ENCODE measurements at regions not wholly inside any gene's neighbourhood (a gene's known extent, or its start where the extent isn't known, plus 50 kb on each side); places are given as distances from the start of the nearest gene placed in this dataset.

DNA sequence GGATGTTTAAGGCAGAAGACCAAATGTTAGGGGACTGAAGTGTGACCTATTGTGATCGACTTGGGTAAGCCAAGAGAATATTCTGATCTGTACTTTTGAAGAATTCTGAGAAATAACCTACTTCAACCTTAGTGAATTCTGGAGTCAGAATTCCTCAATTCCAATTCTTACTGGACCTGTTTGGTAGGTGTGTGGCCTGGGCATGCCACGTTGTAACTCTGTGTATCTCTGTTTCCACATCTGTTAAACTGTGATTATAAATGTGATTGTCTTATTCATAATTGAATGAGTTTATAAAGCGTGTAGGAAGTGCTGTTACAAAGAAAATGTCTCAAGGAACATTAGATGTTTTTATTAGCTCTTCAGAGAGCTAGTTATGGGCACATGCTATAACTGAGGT is 64.5 kb downstream of the TUSC1 start:
- DNase-seq = no peak

DNA sequence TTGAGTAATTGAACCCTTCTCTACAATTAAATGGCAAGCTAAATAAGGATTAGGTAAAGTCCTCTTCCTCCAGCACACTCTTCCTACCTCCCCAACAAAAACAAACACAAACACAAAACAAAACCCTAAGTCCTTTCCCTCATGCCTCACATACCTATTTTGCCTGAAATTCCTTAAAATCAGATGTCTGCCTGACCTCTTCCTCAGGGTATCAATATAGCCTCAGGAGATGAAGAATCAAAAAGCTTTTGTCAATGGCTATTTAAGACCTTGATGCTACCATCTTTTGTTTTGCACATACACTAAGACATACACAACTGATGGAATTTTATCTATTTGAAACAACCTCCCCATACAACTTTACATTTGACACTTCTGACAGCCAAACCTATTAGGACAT is 75.1 kb downstream of the TUSC1 start:
- DNase-seq = no peak

GRCh38 chr9:25602400-25603044 is 75.7 kb downstream of the TUSC1 start:
- DNase-seq = no peak

DNA sequence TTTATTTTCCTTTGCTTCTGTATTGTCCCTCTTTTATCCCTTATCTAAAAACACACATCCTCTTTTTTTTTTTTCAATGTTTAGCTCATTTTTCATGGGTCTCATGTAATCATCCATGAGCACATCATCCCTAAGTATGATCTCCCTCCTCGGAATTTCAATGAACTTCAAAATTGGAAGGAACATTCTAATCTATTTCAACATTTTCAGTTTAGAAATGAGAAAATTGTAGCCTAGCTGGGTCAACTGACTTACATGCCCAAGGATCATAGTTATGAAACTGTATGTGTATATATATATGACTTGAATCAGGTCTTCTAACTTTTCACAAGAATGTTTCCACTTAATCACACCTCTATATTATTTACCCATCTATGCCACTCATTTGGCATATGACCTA is 77.7 kb downstream of the TUSC1 start:
- DNase-seq = no peak

GRCh38 chr9:25584611-25585010 is 93.6 kb downstream of the TUSC1 start:
- no peak for DNase-seq

GRCh38 chr9:25573281-25573680 is 105.0 kb downstream of the TUSC1 start:
- no peak for DNase-seq

- no peak for DNase-seq
These were observed 106.8 kb downstream of the TUSC1 start for GRCh38 chr9:25571491-25571890.

- no peak for DNase-seq
These were observed 107.4 kb downstream of the TUSC1 start for GRCh38 chr9:25570802-25571201.

DNA sequence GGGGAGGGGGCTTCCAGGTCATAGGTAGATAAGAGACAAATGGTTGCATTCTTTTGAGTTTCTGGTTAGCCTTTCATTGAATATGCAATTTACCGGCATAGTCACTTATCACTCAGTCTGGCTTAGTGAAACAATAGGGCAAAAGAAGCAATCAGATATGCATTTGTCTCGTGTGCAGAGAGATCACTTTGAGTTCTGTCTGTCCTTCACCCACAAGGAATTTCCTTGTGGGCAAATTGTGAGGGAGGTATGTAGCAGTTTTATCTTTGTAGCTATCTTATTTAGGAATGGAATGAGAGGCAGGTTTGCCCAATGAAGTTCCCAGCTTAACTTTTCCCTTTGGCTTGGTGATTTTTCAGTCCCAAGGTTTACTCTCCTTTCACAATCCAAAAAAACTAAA is 116.1 kb downstream of the TUSC1 start:
- no peak for DNase-seq

GRCh38 chr9:25557645-25558300 is 120.5 kb downstream of the TUSC1 start:
- DNase-seq = no peak

DNA sequence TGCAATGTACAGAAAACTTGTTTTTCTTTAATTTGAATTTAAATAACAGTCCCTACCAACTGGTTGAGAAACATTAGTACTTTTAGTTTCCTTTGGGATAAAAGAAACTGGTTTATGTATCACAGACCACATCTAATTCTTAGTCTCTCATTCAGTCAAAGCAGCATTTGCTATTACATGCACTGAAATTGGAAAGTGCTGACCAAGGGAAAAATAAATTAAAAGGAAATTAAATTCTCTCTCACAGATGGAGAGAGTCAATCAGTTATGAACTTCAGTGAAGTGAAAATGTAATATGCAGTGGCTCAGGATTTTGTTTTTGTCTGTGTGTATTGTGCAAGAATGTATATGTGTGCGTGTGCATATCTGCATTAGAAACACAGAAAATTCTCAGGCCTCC is 121.7 kb downstream of the TUSC1 start:
- DNase-seq = no peak

DNA sequence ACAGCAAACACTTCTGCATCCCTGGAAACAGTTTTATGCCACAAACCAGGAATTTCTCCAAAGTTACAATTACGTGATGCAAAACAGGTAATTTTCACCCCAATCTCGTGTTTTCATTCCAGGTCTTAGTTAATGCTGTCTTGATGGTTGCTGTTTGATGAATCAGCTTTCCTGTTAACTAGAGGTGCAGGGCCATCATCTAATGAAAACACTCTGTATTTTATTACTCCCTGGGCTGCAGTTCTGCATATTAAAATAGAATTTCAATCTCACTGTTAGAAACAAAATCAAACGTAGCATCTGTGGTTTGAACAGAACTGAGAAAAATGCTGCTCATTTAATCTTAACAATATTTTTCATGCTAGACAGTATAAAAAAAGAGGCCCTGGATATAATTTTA is 129.4 kb downstream of the TUSC1 start:
- no peak for DNase-seq

- DNase-seq = no peak
These were observed 134.4 kb downstream of the TUSC1 start for GRCh38 chr9:25543806-25544205.

GRCh38 chr9:25542319-25542718 is 135.9 kb downstream of the TUSC1 start:
- DNase-seq = no peak

DNA sequence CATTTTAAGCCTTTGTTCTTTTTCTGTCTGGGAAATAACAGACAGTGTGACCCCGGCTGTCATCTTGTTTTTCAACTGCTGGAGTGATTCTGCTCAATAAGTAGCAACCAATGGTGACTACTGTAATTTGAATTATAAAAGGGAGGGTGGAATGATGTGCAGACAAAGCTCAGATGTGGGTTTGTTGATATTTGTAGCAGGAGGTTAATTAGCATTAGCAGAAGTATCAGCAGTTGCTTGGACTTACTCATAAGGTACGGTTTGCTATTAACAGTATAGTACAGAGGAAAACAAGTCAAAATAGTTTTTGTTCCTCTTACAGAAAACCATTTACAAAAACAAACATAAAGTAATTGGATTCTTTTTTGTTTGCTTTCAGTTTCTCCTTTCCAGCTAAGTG is 140.4 kb downstream of the TUSC1 start:
- no peak for DNase-seq

GRCh38 chr9:25519286-25519685 is 159.0 kb downstream of the TUSC1 start:
- no peak for DNase-seq

DNA sequence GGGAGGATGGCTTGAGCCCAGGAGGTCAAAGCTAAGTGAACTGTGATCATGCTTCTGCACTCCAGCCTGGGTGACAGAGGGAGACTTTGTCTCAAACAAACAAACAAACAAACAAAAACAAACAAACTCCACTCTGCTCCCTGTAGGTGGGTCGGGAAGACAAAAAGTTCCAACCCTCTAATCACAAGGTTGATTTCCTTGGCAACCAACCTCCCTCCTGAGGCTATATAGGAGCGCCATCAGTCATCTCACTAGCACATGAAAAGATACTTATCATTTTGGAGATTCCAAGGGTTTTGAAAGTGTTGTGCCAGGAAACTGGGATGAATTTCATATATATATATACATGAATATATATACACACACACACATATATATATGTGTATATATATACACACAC is 160.5 kb downstream of the TUSC1 start:
- no peak for DNase-seq

DNA sequence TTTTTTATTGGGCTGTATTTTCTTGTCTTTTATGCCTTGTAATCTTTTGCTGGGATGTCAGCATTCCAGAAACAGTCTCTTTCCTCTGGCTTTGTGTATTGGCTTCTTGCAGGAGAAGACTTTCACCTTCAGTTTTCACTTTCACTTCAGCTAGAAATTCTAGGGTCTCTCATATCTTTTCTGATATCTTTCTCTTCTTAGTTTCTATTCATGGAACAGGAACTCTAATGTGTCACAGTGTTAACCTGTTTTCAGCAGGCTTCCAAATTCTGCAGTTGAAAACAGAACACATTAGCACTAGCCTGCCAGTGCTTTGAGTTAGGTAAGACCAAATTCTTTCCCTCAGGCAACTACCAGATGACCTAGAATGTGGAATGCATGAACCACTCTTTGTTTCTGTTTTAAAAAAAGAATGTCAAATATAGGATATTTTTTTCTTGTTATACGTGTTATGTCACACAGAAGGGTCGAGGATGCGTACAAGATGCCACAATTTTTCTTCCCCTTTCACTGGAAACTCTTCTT is 164.7 kb downstream of the TUSC1 start:
- DNase-seq = no peak

- DNase-seq = no peak
These were observed 172.6 kb downstream of the TUSC1 start for GRCh38 chr9:25505644-25506043.

- DNase-seq = no peak
These were observed 196.9 kb downstream of the TUSC1 start for GRCh38 chr9:25481372-25481771.

- DNase-seq = no peak
These were observed 197.5 kb downstream of the TUSC1 start for GRCh38 chr9:25480696-25481095.

GRCh38 chr9:25472681-25473080 is 205.6 kb downstream of the TUSC1 start:
- DNase-seq = no peak

- DNase-seq = no peak
These were observed 206.1 kb downstream of the TUSC1 start for GRCh38 chr9:25472085-25472607.

DNA sequence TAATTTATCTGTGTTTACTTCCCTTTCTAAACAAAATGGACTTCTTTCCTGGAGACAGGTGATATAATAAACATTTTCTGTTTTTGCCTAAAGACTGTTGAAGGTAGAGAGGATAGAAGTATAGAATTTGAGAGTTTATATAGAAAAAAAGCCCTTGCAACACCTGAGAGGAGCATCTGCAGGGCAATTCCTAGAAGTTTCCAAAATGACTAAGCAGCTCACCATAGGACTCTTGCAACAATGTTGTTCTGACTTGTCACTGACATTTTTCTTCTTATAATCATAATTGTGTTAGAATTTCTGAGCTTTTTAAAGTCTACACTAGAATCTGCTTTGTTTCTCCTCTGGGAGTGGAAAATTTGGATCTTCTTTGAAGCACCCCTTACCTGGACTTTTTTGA is 216.8 kb downstream of the TUSC1 start:
- no peak for DNase-seq

DNA sequence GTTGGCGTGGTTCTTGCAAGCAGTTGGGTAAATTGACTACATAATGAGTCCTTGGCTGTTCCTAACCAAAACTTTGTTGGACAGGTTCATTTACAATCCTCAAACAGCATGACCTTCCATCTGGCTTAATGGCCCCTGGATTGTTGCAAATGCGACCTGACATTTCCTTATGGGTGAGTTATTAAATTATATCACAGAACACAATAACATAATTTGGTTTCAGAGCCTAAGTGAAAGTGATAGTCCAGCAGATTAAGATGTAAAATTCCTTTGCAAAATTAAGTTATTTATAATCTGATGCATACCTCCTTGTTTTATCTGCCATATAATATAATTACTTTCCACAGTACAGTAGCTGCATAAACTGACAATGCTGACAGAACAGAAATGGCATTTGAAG is 224.4 kb downstream of the TUSC1 start:
- no peak for DNase-seq
